DOHH2 (cell line): ENCODE measurements at regions not wholly inside any gene's neighbourhood (a gene's known extent, or its start where the extent isn't known, plus 50 kb on each side); places are given as distances from the start of the nearest gene placed in this dataset.

Experiments used
- CTCF ChIP-seq: fragments of 200-600 bp; sonication (generic); IDR thresholded peaks from one replicate; pipeline ENCODE4 v1.5.1; 2014; ENCODE audit warnings: antibody characterized with exemption, mild to moderate bottlenecking, low read depth, low read length; ENCODE audit not compliant: poor library complexity, severe bottlenecking
- EZH2phosphoT487 ChIP-seq: fragments of 200-600 bp; sonication (generic); IDR thresholded peaks from 2 replicates; pipeline ENCODE4 v1.6.1; 2017; ENCODE audit warnings: borderline replicate concordance, mild to moderate bottlenecking, antibody characterized with exemption, low read length, moderate library complexity, mixed read lengths

- TF ChIP-seq CTCF (no peak), EZH2phosphoT487 (no peak)
Observed at GRCh38 chr14:98786456-98786855, 485.5 kb downstream of the BCL11B start.
